Thoracic aorta (tissue), 2 donors: ENCODE measurements at regions not wholly inside any gene's neighbourhood (a gene's known extent, or its start where the extent isn't known, plus 50 kb on each side); places are given as distances from the start of the nearest gene placed in this dataset.
"Not testable (repeated sequence)": the region's sequence is repeated elsewhere in the genome, so short reads cannot be mapped to it uniquely, and the experiment has no call there.

Experiments
- ATAC-seq: fragments of 150-250 bp; one replicate; pipeline ENCODE4 v1.8.0; 2017; ENCODE audit warnings: low read depth; ENCODE audit not compliant: insufficient number of reproducible peaks, low FRiP score
- DNase-seq: peaks from one replicate; pipeline ENCODE4 v3.0.0-alpha.2; 2020; ENCODE audit warnings: low spot score
- H3K27ac ChIP-seq, 2 donors: fragments of 200-600 bp; sonication (generic); 1 replicate in 1 of 2; 2 replicates in 1 of 2; pipeline ENCODE4 v1.5.1; 2016; ENCODE audit warnings: mild to moderate bottlenecking in 2 of 2, moderate library complexity in 2 of 2
- H3K27me3 ChIP-seq: fragments of 200-600 bp; sonication (generic); replicated peaks from 2 replicates; pipeline ENCODE4 v1.6.0; 2016; ENCODE audit warnings: mild to moderate bottlenecking; ENCODE audit not compliant: insufficient read depth
- H3K36me3 ChIP-seq: fragments of 200-600 bp; sonication (generic); one replicate; pipeline ENCODE4 v1.5.1; 2016
- H3K4me1 ChIP-seq, 2 donors: fragments of 200-600 bp; sonication (generic); 1 replicate in 1 of 2; 2 replicates in 1 of 2; pipeline versions ENCODE4 v1.5.1 to v1.6.0; 2016; ENCODE audit warnings: low read depth in 2 of 2, mild to moderate bottlenecking in 1 of 2; ENCODE audit not compliant: control insufficient read depth in 1 of 2
- H3K4me3 ChIP-seq: fragments of 200-600 bp; sonication (generic); 2 replicates; pipeline ENCODE4 v1.5.1; 2016; ENCODE audit warnings: mild to moderate bottlenecking
- H3K9me3 ChIP-seq: fragments of 200-600 bp; sonication (generic); 2 replicates; pipeline ENCODE4 v1.5.1; 2016
- CTCF ChIP-seq: fragments of 200-600 bp; sonication (generic); IDR thresholded peaks from one replicate; pipeline ENCODE4 v1.5.1; 2019; ENCODE audit warnings: antibody characterized with exemption

- no peaks in the 10 kb centered on the region for H3K9me3 ChIP-seq
- no peak for DNase-seq
- no peaks in the 10 kb centered on the region for H3K36me3 ChIP-seq
- no peaks in the 10 kb centered on the region for H3K27me3 ChIP-seq
- no peak overlapping the region for H3K27ac ChIP-seq
- ATAC-seq, result no peak
- no peaks in the 10 kb centered on the region for H3K4me1 ChIP-seq
- TF ChIP-seq CTCF, result no peak
- H3K4me3 ChIP-seq, result no peak overlapping the region
Observed at GRCh38 chr6:120384671-120385070, 949.6 kb downstream of the TBC1D32 start.

GRCh38 chr6:120383681-120384080, 950.6 kb downstream of the TBC1D32 start:
- no peak for ATAC-seq
- no peak overlapping the region for H3K4me3 ChIP-seq

GRCh38 chr6:120378582-120379220, 955.6 kb downstream of the TBC1D32 start:
- Histone ChIP-seq H3K36me3 (no peaks in the 10 kb centered on the region), H3K27me3 (no peaks in the 10 kb centered on the region), H3K9me3 (no peaks in the 10 kb centered on the region), H3K4me3 (no peak overlapping the region), H3K27ac (no peak overlapping the region), H3K4me1 (no peaks in the 10 kb centered on the region)
- ATAC-seq (no peak), DNase-seq (no peak)
- no peak for TF ChIP-seq CTCF

More at GRCh38 chr6:120383681-120384080, 950.6 kb downstream of the TBC1D32 start:
- TF ChIP-seq CTCF, result no peak
- H3K27ac ChIP-seq, result no peak overlapping the region
- H3K4me1 ChIP-seq, result no peaks in the 10 kb centered on the region
- no peaks in the 10 kb centered on the region for H3K9me3 ChIP-seq
- no peaks in the 10 kb centered on the region for H3K27me3 ChIP-seq
- no peaks in the 10 kb centered on the region for H3K36me3 ChIP-seq
- DNase-seq, result no peak

GRCh38 chr6:120373185-120373584, 961.1 kb downstream of the TBC1D32 start:
- no peak for DNase-seq
- no peaks in the 10 kb centered on the region for H3K27me3 ChIP-seq
- no peak for ATAC-seq
- no peak overlapping the region for H3K4me3 ChIP-seq
- no peak for TF ChIP-seq CTCF
- H3K4me1 ChIP-seq, result no peaks in the 10 kb centered on the region
- no peaks in the 10 kb centered on the region for H3K36me3 ChIP-seq
- no peaks in the 10 kb centered on the region for H3K9me3 ChIP-seq
- H3K27ac ChIP-seq, result no peak overlapping the region

GRCh38 chr6:120363429-120363828, 970.9 kb downstream of the TBC1D32 start:
- DNase-seq (no peak), ATAC-seq (no peak)
- TF ChIP-seq CTCF, result no peak
- H3K27me3 ChIP-seq, result no peaks in the 10 kb centered on the region
- H3K36me3 ChIP-seq, result no peaks in the 10 kb centered on the region
- no peak overlapping the region for H3K27ac ChIP-seq
- peaks cover 5% of the 10 kb centered on the region for H3K9me3 ChIP-seq
- no peaks in the 10 kb centered on the region for H3K4me1 ChIP-seq
- no peak overlapping the region for H3K4me3 ChIP-seq

GRCh38 chr6:120358535-120358934, 975.7 kb downstream of the TBC1D32 start:
- H3K27ac ChIP-seq, H3K9me3 ChIP-seq, H3K4me3 ChIP-seq, DNase-seq, H3K36me3 ChIP-seq, H3K27me3 ChIP-seq, H3K4me1 ChIP-seq, ATAC-seq: not testable (repeated sequence)
